ENCODE measurements at regions not wholly inside any gene's neighbourhood (a gene's known extent, or its start where the extent isn't known, plus 50 kb on each side); places are given as distances from the start of the nearest gene placed in this dataset.

- no peaks in the 10 kb centered on the region for H3K9me3 ChIP-seq
- no peaks in the 10 kb centered on the region for H3K36me3 ChIP-seq
- H3K27me3 ChIP-seq, result no peaks in the 10 kb centered on the region
- DNase-seq, result no peak
- H3K4me1 ChIP-seq, result no peaks in the 10 kb centered on the region
- no peak overlapping the region for H3K27ac ChIP-seq
- H3K4me3 ChIP-seq, result no peak overlapping the region
- intact Hi-C loops (cut with DNase I; ENCODE audit: low total_unique reads), result no loop called here
- TF ChIP-seq POLR2A (IDR thresholded peaks at IDR 0.05), result no peak
- TF ChIP-seq CTCF (IDR thresholded peaks at IDR 0.05), result no peak
These were observed 118.6 kb downstream of the OGFRL1 start for GRCh38 chr6:71406865-71407860.

- intact Hi-C loops (cut with DNase I; ENCODE audit: low total_unique reads), result no loop called here
- no peaks in the 10 kb centered on the region for H3K9me3 ChIP-seq
- no peak overlapping the region for H3K27ac ChIP-seq
- DNase-seq, result no peak
- no peak overlapping the region for H3K4me3 ChIP-seq
- TF ChIP-seq POLR2A (IDR thresholded peaks at IDR 0.05) (no peak), CTCF (IDR thresholded peaks at IDR 0.05) (no peak)
- no peaks in the 10 kb centered on the region for H3K4me1 ChIP-seq
- H3K27me3 ChIP-seq, result no peaks in the 10 kb centered on the region
- H3K36me3 ChIP-seq, result no peaks in the 10 kb centered on the region
These were observed 120.4 kb downstream of the OGFRL1 start for GRCh38 chr6:71408787-71409723.

GRCh38 chr6:71410164-71410566 is 121.6 kb downstream of the OGFRL1 start:
- Histone ChIP-seq H3K4me3 (no peak overlapping the region), H3K9me3 (no peaks in the 10 kb centered on the region), H3K27me3 (no peaks in the 10 kb centered on the region), H3K36me3 (no peaks in the 10 kb centered on the region), H3K4me1 (no peaks in the 10 kb centered on the region), H3K27ac (no peak overlapping the region)
- TF ChIP-seq CTCF (IDR thresholded peaks at IDR 0.05), result no peak
- no peak for TF ChIP-seq POLR2A (IDR thresholded peaks at IDR 0.05)
- intact Hi-C loops (cut with DNase I; ENCODE audit: low total_unique reads), result no loop called here
- DNase-seq, result no peak

- Histone ChIP-seq H3K4me1 (no peaks in the 10 kb centered on the region), H3K27me3 (no peaks in the 10 kb centered on the region), H3K36me3 (no peaks in the 10 kb centered on the region), H3K4me3 (no peak overlapping the region), H3K9me3 (no peaks in the 10 kb centered on the region), H3K27ac (no peak overlapping the region)
- DNase-seq, result no peak
- TF ChIP-seq CTCF (IDR thresholded peaks at IDR 0.05), result no peak
- no peak for TF ChIP-seq POLR2A (IDR thresholded peaks at IDR 0.05)
- intact Hi-C loops (cut with DNase I; ENCODE audit: low total_unique reads), result no loop called here
These were observed 122.1 kb downstream of the OGFRL1 start for GRCh38 chr6:71410681-71411080.

Measured in uterus (tissue), 3 donors.